Keratinocyte (primary cell): ENCODE measurements at regions not wholly inside any gene's neighbourhood (a gene's known extent, or its start where the extent isn't known, plus 50 kb on each side); places are given as distances from the start of the nearest gene placed in this dataset.

ENCODE experiments used
- CTCF ChIP-seq, 3 experiments: IDR thresholded peaks in 1 of 3; conservative IDR thresholded peaks in 1 of 3; optimal IDR thresholded peaks in 1 of 3; 2 replicates in 2 of 3; 3 replicates in 1 of 3; pipeline versions ENCODE3 to v1.5.1; 2011; ENCODE audit warnings: low read length in 3 of 3, mild to moderate bottlenecking in 3 of 3, moderate library complexity in 2 of 3, control low read depth in 1 of 3, inconsistent platforms in 1 of 3; ENCODE audit not compliant: insufficient read depth in 2 of 3; ENCODE audit errors: extremely low read depth in 1 of 3
- EZH2 ChIP-seq: IDR thresholded peaks from one replicate; pipeline ENCODE4 v1.6.1; 2012; ENCODE audit warnings: inconsistent platforms, mild to moderate bottlenecking, low read length, moderate library complexity

- no peak for TF ChIP-seq CTCF (optimal IDR thresholded peaks at IDR 0.05 in 1 of 3, IDR thresholded peaks at IDR 0.05 in 1 of 3, conservative IDR thresholded peaks at IDR 0.05 in 1 of 3; ENCODE audit: extremely low read depth in 1 of 3, insufficient read depth in 2 of 3, low read length in 3 of 3)
- no peak for TF ChIP-seq EZH2
These were observed 255.0 kb downstream of the MAGEB5 start for GRCh38 chrX:26470941-26471340.
